ENCODE measurements at regions not wholly inside any gene's neighbourhood (a gene's known extent, or its start where the extent isn't known, plus 50 kb on each side); places are given as distances from the start of the nearest gene placed in this dataset.

GRCh38 chr2:2851806-2852777, 521.0 kb upstream of the MYT1L start:
- DNase-seq: no peak
- Histone ChIP-seq H3K27me3 (no peaks in the 10 kb centered on the region), H3K4me1 (ENCODE audit: insufficient read depth) (no peaks in the 10 kb centered on the region), H3K27ac (no peak overlapping the region), H3K4me3 (no peak overlapping the region), H3K36me3 (no peaks in the 10 kb centered on the region), H3K9me3 (no peaks in the 10 kb centered on the region)
- TF ChIP-seq EP300 (IDR thresholded peaks at IDR 0.05) (no peak), CTCF (IDR thresholded peaks at IDR 0.05) (no peak), POLR2A (IDR thresholded peaks at IDR 0.05) (no peak)
- intact Hi-C loops (cut with DNase I): no loop called here
- 72 to 76% (median 76%) methylated on average over 24 of the region's 24 CpGs for WGBS, 3 donors

- intact Hi-C loops (cut with DNase I): no loop called here
- Histone ChIP-seq H3K27ac (no peak overlapping the region), H3K4me1 (ENCODE audit: insufficient read depth) (no peaks in the 10 kb centered on the region), H3K9me3 (no peaks in the 10 kb centered on the region), H3K4me3 (no peak overlapping the region), H3K36me3 (no peaks in the 10 kb centered on the region), H3K27me3 (no peaks in the 10 kb centered on the region)
- TF ChIP-seq CTCF (IDR thresholded peaks at IDR 0.05): no peak
- no peak for TF ChIP-seq EP300 (IDR thresholded peaks at IDR 0.05)
- TF ChIP-seq POLR2A (IDR thresholded peaks at IDR 0.05): no peak
- whole genome bisulfite sequencing, 3 donors: 82 to 90% (median 84%) methylated on average over 9 of the region's 9 CpGs
- no peak for DNase-seq
These were observed 520.2 kb upstream of the MYT1L start for GRCh38 chr2:2851316-2851715.

GRCh38 chr2:2850859-2851258, 519.8 kb upstream of the MYT1L start:
- H3K27me3 ChIP-seq: no peaks in the 10 kb centered on the region

GRCh38 chr2:2850218-2850755, 519.2 kb upstream of the MYT1L start:
- Histone ChIP-seq H3K27me3 (no peaks in the 10 kb centered on the region), H3K27ac (no peak overlapping the region), H3K4me3 (no peak overlapping the region), H3K9me3 (no peaks in the 10 kb centered on the region), H3K36me3 (no peaks in the 10 kb centered on the region), H3K4me1 (ENCODE audit: insufficient read depth) (no peaks in the 10 kb centered on the region)
- no peak for TF ChIP-seq POLR2A (IDR thresholded peaks at IDR 0.05)
- no peak for TF ChIP-seq CTCF (IDR thresholded peaks at IDR 0.05)
- no peak for TF ChIP-seq EP300 (IDR thresholded peaks at IDR 0.05)
- WGBS, 3 donors: 92 to 93% (median 93%) methylated on average over 18 to 22 of the region's 22 CpGs
- no peak for DNase-seq
- intact Hi-C loops (cut with DNase I): no loop called here

More at GRCh38 chr2:2850859-2851258, 519.8 kb upstream of the MYT1L start:
- intact Hi-C loops (cut with DNase I): no loop called here
- 75 to 84% (median 81%) methylated on average over 7 of the region's 7 CpGs for WGBS, 3 donors
- H3K4me3 ChIP-seq: no peak overlapping the region
- TF ChIP-seq EP300 (IDR thresholded peaks at IDR 0.05) (no peak), POLR2A (IDR thresholded peaks at IDR 0.05) (no peak), CTCF (IDR thresholded peaks at IDR 0.05) (no peak)
- DNase-seq: no peak
- H3K9me3 ChIP-seq: no peaks in the 10 kb centered on the region
- no peaks in the 10 kb centered on the region for H3K36me3 ChIP-seq
- no peak overlapping the region for H3K27ac ChIP-seq
- H3K4me1 ChIP-seq (ENCODE audit: insufficient read depth): no peaks in the 10 kb centered on the region
